22Rv1 (cell line): ENCODE measurements at regions not wholly inside any gene's neighbourhood (a gene's known extent, or its start where the extent isn't known, plus 50 kb on each side); places are given as distances from the start of the nearest gene placed in this dataset.

ENCODE experiments used
- H3K27ac ChIP-seq: fragments of 450-650 bp; 2 replicates; pipeline ENCODE4 v1.5.1; 2017
- ZFX ChIP-seq: fragments of 450-650 bp; IDR thresholded peaks from 2 replicates; pipeline ENCODE4 v1.6.1; 2017; ENCODE audit warnings: antibody characterized with exemption, borderline replicate concordance
- TF ChIP-seq, protein P1 (sequence below): fragments of 450-650 bp; IDR thresholded peaks from 2 replicates; pipeline ENCODE4 v1.5.1; 2017; ENCODE audit warnings: mild to moderate bottlenecking

DNA sequence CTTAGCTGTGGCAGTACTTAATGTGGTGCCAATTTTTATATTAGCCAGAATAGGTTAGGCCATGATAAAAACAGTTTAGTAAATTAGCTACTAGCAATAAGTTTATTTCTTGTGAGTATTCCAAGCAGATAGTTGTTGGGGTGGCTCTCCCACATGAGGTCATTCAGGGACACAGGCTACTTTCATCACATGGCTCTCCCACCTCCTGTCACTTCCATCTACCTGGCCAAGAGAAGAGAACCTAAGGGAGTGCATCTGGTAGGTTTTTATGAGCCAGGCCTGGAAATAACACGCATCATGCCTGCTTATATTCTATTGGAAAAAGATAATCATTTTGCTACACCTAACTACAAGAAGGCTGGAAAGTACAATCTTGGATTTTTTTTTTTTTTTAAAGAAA, 161.4 kb upstream of the CCNH start:
- H3K27ac ChIP-seq, result no peak overlapping the region
- TF ChIP-seq, protein P1, sequence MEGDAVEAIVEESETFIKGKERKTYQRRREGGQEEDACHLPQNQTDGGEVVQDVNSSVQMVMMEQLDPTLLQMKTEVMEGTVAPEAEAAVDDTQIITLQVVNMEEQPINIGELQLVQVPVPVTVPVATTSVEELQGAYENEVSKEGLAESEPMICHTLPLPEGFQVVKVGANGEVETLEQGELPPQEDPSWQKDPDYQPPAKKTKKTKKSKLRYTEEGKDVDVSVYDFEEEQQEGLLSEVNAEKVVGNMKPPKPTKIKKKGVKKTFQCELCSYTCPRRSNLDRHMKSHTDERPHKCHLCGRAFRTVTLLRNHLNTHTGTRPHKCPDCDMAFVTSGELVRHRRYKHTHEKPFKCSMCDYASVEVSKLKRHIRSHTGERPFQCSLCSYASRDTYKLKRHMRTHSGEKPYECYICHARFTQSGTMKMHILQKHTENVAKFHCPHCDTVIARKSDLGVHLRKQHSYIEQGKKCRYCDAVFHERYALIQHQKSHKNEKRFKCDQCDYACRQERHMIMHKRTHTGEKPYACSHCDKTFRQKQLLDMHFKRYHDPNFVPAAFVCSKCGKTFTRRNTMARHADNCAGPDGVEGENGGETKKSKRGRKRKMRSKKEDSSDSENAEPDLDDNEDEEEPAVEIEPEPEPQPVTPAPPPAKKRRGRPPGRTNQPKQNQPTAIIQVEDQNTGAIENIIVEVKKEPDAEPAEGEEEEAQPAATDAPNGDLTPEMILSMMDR, result no peak
- TF ChIP-seq ZFX, result no peak

DNA sequence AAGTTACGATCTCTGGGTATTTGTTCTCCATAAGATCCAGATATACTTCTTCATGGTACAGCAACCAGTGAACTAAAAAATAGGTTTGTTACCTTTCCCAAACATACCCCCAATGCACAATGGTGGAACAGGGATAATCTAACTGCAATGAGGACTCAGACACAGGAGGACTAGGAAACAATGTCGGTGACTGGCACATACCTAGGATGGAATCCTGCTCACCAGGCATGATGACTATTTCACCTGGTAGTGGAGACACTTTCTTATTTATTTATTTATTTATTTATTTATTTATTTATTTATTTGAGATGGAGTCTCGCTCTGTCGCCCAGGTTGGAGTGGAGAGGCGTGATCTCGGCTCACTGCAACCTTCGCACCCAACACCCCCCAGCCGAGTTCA, 159.9 kb upstream of the CCNH start:
- H3K27ac ChIP-seq, result no peak overlapping the region
- TF ChIP-seq ZFX, result no peak
- TF ChIP-seq, protein P1, result no peak

DNA sequence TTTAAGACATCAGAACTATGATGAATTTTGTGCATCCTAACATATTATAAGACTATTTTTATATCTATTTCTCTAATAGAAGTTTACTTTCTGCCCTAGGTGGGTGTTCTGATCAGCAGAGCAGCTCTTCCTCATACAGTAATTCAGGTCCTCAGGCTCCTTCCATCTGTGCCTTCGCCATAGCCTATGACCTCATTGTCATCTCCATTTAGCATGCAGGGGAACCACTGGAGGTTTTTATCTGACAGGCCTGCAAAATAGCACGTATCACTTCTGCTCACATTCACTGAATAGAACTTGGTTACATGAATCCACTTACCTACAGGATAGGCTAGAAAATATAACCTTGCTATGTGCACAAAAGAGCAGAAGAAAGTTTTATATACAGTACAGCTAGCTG, 159.4 kb upstream of the CCNH start:
- no peak overlapping the region for H3K27ac ChIP-seq
- no peak for TF ChIP-seq ZFX
- TF ChIP-seq, protein P1, result no peak

DNA sequence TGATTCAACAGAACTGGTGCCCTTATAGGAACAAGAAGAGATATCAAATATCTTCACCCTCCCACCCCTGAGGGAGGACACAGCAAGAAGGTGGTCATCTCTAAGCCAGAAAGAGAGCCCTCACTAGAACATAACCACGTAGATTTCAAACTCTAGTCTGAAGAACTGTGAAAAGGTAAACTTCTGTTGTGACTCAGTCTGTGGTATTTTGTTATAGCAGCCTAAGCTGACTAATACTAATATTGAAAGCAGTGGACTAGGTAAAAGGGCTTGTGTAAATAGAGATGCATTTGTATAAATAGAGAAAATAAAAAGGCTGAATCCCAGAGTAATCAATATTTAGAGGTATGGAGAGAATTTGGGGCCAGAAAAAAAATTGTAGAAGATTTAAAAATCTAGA, 157.6 kb upstream of the CCNH start:
- TF ChIP-seq, protein P1, result no peak
- no peak for TF ChIP-seq ZFX
- H3K27ac ChIP-seq, result no peak overlapping the region

DNA sequence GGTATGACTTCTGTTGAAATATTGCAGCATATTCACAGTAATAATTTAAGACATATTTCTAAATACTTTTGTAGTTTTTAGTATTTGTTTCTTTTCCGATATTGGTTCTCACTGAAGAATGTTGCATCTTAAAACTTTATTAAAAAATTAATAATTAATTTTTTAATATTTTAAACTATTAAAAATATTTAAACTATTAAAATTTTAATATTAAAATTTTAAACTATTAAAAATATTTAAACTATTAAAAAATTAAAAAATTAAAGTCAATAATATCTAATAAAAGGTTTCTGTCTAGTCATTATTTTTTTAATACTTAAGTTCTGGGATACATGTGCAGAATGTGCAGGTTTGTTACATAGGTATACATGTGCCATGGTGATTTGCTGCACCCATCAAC, 149.3 kb upstream of the CCNH start:
- TF ChIP-seq, protein P1, result no peak
- no peak for TF ChIP-seq ZFX
- no peak overlapping the region for H3K27ac ChIP-seq

DNA sequence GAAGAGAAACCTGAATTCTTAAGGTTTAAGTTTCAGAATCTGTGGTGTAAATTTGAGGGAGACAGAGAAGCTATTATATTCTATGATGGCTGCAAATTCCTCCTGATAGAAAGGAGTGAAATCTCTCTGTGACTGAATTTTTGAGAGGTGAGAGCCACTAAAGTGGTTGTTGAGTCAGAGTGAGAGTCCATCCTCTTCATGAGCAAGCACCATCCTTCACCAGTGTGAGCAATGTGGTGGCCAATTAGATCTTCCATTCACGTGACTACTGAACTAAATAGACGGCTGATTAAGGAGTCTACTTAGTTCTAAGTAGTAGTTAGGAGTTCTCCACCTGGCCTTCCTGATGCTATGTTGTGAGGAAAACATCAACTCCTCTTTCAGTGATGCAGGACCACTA, 147.8 kb upstream of the CCNH start:
- H3K27ac ChIP-seq, result no peak overlapping the region
- TF ChIP-seq, protein P1, result no peak
- no peak for TF ChIP-seq ZFX

DNA sequence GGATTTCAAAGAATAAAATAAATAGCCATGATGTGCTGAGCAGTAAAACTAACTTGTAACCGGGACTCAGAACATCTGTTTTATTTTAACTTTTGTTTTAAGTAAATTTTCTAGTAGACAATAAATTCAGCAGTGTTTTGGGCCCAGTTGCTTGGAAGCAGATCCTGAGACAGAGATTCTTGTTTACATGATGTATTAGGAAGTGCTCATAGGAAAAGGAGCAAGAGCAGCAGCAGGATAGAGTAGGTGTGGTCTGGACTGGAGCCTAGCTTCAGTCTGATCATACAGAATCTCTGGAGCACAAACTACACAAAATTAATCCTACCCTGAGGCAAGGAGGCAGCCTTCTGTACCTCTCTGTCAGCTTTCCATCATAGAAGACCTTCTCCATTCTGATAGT, 139.2 kb upstream of the CCNH start:
- TF ChIP-seq, protein P1, result no peak
- no peak for TF ChIP-seq ZFX
- peak overlapping the region; percentile 78 for H3K27ac ChIP-seq
